ENCODE measurements at regions not wholly inside any gene's neighbourhood (a gene's known extent, or its start where the extent isn't known, plus 50 kb on each side); places are given as distances from the start of the nearest gene placed in this dataset.

DNA sequence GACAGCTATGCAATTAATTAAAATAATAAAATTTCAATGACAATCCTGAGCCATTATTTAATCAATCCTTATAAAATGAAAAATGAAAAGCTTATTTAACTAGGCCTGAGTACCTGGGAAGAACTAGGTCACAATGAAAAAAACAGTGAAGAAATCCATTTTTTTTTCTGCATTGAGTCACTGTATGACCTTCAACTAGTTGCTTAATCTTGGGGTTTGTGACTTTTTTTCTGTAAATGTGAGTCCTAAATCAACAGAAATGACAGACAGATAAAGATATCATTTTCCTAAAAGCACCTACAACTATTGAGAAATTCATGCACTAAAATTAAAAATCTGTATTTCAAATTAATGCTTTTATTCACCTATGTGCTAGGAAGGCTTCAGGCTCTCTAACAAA is 96.8 kb downstream of the TMEM26 start:
- POLR2A ChIA-PET (ENCODE audit: low non-redundant PET) = no interaction called here
- TF ChIP-seq, protein P1, sequence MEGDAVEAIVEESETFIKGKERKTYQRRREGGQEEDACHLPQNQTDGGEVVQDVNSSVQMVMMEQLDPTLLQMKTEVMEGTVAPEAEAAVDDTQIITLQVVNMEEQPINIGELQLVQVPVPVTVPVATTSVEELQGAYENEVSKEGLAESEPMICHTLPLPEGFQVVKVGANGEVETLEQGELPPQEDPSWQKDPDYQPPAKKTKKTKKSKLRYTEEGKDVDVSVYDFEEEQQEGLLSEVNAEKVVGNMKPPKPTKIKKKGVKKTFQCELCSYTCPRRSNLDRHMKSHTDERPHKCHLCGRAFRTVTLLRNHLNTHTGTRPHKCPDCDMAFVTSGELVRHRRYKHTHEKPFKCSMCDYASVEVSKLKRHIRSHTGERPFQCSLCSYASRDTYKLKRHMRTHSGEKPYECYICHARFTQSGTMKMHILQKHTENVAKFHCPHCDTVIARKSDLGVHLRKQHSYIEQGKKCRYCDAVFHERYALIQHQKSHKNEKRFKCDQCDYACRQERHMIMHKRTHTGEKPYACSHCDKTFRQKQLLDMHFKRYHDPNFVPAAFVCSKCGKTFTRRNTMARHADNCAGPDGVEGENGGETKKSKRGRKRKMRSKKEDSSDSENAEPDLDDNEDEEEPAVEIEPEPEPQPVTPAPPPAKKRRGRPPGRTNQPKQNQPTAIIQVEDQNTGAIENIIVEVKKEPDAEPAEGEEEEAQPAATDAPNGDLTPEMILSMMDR (conservative IDR thresholded peaks at IDR 0.05; ENCODE audit: low read depth) = no peak
- CTCF ChIA-PET = interaction anchor here (0.7 kb wide), 1 partner anchor 47 kb away, joined by 3 read pairs; no protein-coding TSS in a partner anchor
- no peak for DNase-seq (ENCODE audit: low spot score)
- H3K27ac ChIP-seq = no peak overlapping the region

DNA sequence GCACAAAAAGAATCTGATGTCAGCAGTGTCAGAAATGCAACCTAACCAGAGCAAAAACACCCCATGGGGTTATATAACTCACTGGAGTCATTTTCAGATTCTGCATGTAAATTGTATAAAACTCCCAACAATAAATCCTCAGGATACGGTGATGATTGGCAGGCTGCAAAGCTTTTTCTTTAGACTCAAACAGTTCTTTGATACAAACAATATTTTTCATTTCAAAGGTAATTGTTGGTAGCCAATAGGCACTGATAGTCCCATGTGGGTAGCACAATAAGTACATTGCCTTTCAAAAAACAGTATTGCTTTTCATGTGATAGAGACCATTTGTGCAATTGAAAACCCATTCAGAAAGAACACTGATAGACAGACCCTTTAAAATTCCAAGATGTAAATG is 98.0 kb downstream of the TMEM26 start:
- DNase-seq (ENCODE audit: low spot score) = no peak
- ChIA-PET POLR2A (ENCODE audit: low non-redundant PET) (no interaction called here), CTCF (no interaction called here)
- TF ChIP-seq, protein P1 (conservative IDR thresholded peaks at IDR 0.05; ENCODE audit: low read depth) = no peak
- no peak overlapping the region for H3K27ac ChIP-seq

DNA sequence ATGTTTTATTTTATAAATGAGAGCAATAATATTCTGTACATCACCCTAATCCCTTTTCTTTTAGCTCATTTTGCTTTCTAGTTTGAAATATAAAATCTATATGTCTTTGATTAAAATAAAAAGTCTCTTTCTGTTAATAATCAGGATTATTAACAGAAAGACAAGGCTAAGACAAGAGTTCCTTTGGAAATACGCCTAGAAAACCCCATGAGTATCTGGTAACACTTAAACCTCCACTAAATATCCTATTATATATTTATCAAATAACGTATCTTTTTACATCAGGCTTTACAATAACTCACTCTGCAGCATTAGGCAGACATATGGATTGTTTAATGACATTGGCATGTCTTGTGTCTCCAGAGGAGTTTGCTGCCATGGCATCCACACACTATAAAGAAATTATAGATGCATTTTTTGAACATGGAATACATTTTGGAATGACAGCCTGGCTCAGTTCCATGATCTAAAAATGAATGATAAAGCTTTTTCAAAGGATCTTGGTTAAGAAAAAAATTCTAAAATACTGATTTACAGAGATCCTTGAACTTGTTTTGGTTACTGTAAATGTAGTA is 98.7 kb downstream of the TMEM26 start:
- DNase-seq (ENCODE audit: low spot score) = no peak
- CTCF ChIA-PET = no interaction called here
- TF ChIP-seq, protein P1 (conservative IDR thresholded peaks at IDR 0.05; ENCODE audit: low read depth) = no peak

DNA sequence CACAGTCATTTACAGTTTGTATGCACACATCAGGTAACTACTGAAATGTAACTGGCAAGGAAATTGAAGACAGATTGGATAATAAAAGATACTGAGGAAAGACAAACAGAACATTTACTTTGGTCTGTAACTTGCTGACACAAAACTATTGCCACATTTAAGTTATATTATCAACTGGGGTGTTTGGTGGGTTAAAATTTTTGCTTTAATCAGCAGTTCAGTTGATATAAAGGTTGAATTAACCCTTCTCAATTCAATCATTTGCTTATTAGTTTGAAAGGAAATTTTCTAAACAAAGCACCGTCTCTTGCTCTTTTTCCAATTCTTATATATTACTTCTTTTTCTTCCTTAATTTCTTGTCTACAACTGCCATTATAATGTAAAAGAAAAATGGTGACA is 102.4 kb downstream of the TMEM26 start:
- CTCF ChIA-PET = no interaction called here
- no peak for DNase-seq (ENCODE audit: low spot score)
- no peak overlapping the region for H3K27ac ChIP-seq
- TF ChIP-seq, protein P1 (conservative IDR thresholded peaks at IDR 0.05; ENCODE audit: low read depth) = no peak
- POLR2A ChIA-PET (ENCODE audit: low non-redundant PET) = no interaction called here

More for the DNA sequence above, 98.7 kb downstream of the TMEM26 start:
- POLR2A ChIA-PET (ENCODE audit: low non-redundant PET) = no interaction called here
- no peak overlapping the region for H3K27ac ChIP-seq

DNA sequence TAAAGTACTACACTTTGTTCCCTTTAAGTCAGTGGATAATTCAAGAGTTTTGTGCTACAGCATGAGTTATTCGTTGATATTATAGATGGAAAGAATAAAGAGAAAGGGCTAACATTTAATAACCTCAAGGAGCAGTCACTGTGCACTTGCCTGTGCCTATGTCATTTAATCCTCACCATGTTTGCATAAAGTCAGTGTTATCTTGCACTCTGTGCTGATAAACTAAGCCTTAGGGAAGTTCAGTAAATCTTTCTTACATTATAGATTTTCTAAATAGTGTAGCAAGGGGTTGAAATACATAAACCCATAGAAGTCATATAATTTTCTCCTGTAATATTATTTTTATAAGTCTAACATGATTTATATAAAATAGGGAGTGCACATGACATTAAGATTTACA is 103.1 kb downstream of the TMEM26 start:
- no peak overlapping the region for H3K27ac ChIP-seq
- ChIA-PET CTCF (no interaction called here), POLR2A (ENCODE audit: low non-redundant PET) (no interaction called here)
- no peak for DNase-seq (ENCODE audit: low spot score)
- TF ChIP-seq, protein P1 (conservative IDR thresholded peaks at IDR 0.05; ENCODE audit: low read depth) = no peak

DNA sequence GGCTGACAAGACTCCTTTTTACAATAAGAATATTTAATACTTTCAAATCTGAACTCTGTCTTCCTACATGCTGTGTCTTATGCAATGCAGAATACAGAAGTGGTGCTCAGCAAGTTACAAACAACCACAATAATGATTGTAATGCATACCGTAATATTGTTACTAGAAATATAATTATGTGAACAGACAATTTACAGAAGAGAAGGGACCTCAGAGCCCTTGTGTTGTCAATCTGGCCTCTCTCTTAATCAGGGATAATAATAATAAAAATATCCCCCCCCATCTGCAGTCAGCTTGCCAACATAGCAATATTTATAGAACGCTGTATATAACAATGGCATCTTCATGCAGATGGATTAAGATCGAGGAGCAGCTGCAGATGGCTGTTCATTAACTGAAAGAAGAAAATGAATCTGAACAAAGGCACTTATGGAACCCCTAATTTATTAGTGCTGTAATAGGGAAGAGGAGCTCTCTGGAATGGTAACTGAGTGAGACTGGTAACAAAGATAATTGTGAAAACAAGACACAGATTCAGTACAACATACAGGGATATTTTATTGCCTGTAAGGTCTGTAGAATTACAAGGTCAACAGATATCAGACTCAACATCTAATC is 106.3 kb downstream of the TMEM26 start:
- POLR2A ChIA-PET (ENCODE audit: low non-redundant PET) = no interaction called here
- CTCF ChIA-PET = no interaction called here
- TF ChIP-seq, protein P1 (conservative IDR thresholded peaks at IDR 0.05; ENCODE audit: low read depth) = no peak
- no peak for DNase-seq (ENCODE audit: low spot score)
- H3K27ac ChIP-seq = no peak overlapping the region

Data from RWPE1 (cell line).